ENCODE measurements at regions not wholly inside any gene's neighbourhood (a gene's known extent, or its start where the extent isn't known, plus 50 kb on each side); places are given as distances from the start of the nearest gene placed in this dataset.

DNA sequence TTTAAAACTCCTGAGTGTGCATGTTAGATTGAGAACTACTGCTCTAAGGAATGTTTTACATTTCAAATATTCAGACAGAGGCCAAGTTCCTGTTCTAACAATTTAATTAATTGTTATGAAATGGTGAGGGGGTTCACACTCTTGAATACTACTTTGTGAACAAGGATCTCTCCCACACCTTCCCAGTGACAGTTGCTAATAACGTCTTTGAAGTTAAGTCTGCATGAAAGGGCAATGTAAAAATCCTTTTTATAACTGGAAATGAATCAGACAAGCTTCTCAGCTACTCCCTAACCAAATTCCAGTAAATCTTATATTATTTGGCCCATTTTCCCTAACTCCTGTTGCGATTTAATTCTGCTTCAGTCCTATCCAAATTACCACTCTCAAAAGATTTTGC, 828.5 kb upstream of the ADAMTS5 start:
- Histone ChIP-seq H3K79me2 (ENCODE audit: control insufficient read depth, insufficient read depth, low read length) (no peaks in the 10 kb centered on the region), H2AFZ (ENCODE audit: low read depth, low read length) (no peak overlapping the region), H3K4me1 (replicated peaks in 1 of 2; ENCODE audit: control insufficient read depth in 2 of 2, insufficient read depth in 2 of 2, low read length in 2 of 2) (no peaks in the 10 kb centered on the region), H3K27ac (ENCODE audit: extremely low read depth, low read depth, low read length) (no peak overlapping the region), H4K20me1 (replicated peaks; ENCODE audit: control insufficient read depth, insufficient read depth, low read length) (no peaks in the 10 kb centered on the region), H3K9me1 (ENCODE audit: control insufficient read depth, insufficient read depth, low read length) (no peaks in the 10 kb centered on the region), H3K36me3 (ENCODE audit: control insufficient read depth, insufficient read depth, low read length) (no peaks in the 10 kb centered on the region), H3K9me3 (replicated peaks; ENCODE audit: control insufficient read depth, insufficient read depth, low read depth, low read length) (no peaks in the 10 kb centered on the region; the same call in 1 of the 2 replicates), H3K9ac (ENCODE audit: insufficient read depth in 1 of 2, low read depth in 2 of 2, low read length in 2 of 2) (no peak overlapping the region), H3K4me2 (ENCODE audit: insufficient read depth, low read length) (no peak overlapping the region), H3K27me3 (ENCODE audit: control insufficient read depth in 2 of 2, insufficient read depth in 2 of 2, low read length in 2 of 2) (no peaks in the 10 kb centered on the region), H3K4me3 (no peak overlapping the region)
- in situ Hi-C loops (cut with MboI) (no loop called here), intact Hi-C loops (cut with micrococcal nuclease) (no loop called here)
- ChIA-PET CTCF (ENCODE audit: low intra/inter-chr PET ratio) (no interaction called here), POLR2A (no interaction called here)
- FAIRE-seq = no peak
- no peak for ATAC-seq
- BruUV-seq (replicated peaks) = no TSS peak
- 0% methylated on average over 2 of the region's 2 CpGs for WGBS (ENCODE audit: insufficient coverage, low coverage, missing lambda C conversion rate)
- no peak for DNase-seq (ENCODE audit: extremely low read depth in 1 of 4, low spot score in 3 of 4)
- TF ChIP-seq, protein P1, sequence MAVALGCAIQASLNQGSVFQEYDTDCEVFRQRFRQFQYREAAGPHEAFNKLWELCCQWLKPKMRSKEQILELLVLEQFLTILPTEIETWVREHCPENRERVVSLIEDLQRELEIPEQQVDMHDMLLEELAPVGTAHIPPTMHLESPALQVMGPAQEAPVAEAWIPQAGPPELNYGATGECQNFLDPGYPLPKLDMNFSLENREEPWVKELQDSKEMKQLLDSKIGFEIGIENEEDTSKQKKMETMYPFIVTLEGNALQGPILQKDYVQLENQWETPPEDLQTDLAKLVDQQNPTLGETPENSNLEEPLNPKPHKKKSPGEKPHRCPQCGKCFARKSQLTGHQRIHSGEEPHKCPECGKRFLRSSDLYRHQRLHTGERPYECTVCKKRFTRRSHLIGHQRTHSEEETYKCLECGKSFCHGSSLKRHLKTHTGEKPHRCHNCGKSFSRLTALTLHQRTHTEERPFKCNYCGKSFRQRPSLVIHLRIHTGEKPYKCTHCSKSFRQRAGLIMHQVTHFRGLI (CRISPR knock-in tag; IDR thresholded peaks at IDR 0.05) = no peak
- TF ChIP-seq NFIC (IDR thresholded peaks at IDR 0.05) (no peak), IRF2 (CRISPR knock-in tag; IDR thresholded peaks at IDR 0.05) (no peak), MBD2 (IDR thresholded peaks at IDR 0.05; ENCODE audit: borderline replicate concordance, low read depth) (no peak), SPI1 (IDR thresholded peaks at IDR 0.05; ENCODE audit: borderline replicate concordance, low read depth, low read length) (no peak), ZBED1 (IDR thresholded peaks at IDR 0.05) (no peak), SMAD3 (CRISPR knock-in tag; conservative IDR thresholded peaks at IDR 0.05) (no peak), MCM5 (IDR thresholded peaks at IDR 0.05; ENCODE audit: low read depth) (no peak), POLR3A (IDR thresholded peaks at IDR 0.05; ENCODE audit: borderline replicate concordance, extremely low read depth, insufficient read depth, insufficient read length) (no peak), BCL6 (CRISPR knock-in tag; IDR thresholded peaks at IDR 0.05) (no peak), XRCC4 (IDR thresholded peaks at IDR 0.05; ENCODE audit: extremely low read depth, insufficient read depth, insufficient read length) (no peak), ETS2 (tag; IDR thresholded peaks at IDR 0.05; ENCODE audit: borderline replicate concordance, poor library complexity, severe bottlenecking) (no peak), ZNF57 (CRISPR knock-in tag; IDR thresholded peaks at IDR 0.05) (no peak), SRF (CRISPR knock-in tag; IDR thresholded peaks at IDR 0.05) (no peak), CBX8 (IDR thresholded peaks at IDR 0.05; ENCODE audit: borderline replicate concordance, extremely low read depth, low read depth, low read length, poor library complexity, severe bottlenecking) (no peak)
- TF ChIP-seq, protein P2, sequence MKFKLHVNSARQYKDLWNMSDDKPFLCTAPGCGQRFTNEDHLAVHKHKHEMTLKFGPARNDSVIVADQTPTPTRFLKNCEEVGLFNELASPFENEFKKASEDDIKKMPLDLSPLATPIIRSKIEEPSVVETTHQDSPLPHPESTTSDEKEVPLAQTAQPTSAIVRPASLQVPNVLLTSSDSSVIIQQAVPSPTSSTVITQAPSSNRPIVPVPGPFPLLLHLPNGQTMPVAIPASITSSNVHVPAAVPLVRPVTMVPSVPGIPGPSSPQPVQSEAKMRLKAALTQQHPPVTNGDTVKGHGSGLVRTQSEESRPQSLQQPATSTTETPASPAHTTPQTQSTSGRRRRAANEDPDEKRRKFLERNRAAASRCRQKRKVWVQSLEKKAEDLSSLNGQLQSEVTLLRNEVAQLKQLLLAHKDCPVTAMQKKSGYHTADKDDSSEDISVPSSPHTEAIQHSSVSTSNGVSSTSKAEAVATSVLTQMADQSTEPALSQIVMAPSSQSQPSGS (CRISPR knock-in tag; IDR thresholded peaks at IDR 0.05) = no peak
- TF ChIP-seq, protein P3, sequence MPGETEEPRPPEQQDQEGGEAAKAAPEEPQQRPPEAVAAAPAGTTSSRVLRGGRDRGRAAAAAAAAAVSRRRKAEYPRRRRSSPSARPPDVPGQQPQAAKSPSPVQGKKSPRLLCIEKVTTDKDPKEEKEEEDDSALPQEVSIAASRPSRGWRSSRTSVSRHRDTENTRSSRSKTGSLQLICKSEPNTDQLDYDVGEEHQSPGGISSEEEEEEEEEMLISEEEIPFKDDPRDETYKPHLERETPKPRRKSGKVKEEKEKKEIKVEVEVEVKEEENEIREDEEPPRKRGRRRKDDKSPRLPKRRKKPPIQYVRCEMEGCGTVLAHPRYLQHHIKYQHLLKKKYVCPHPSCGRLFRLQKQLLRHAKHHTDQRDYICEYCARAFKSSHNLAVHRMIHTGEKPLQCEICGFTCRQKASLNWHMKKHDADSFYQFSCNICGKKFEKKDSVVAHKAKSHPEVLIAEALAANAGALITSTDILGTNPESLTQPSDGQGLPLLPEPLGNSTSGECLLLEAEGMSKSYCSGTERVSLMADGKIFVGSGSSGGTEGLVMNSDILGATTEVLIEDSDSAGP (CRISPR knock-in tag; IDR thresholded peaks at IDR 0.05) = no peak
